Astrocyte of the spinal cord (primary cell): ENCODE measurements at regions not wholly inside any gene's neighbourhood (a gene's known extent, or its start where the extent isn't known, plus 50 kb on each side); places are given as distances from the start of the nearest gene placed in this dataset.
"Not testable (repeated sequence)": the region's sequence is repeated elsewhere in the genome, so short reads cannot be mapped to it uniquely, and the experiment has no call there.

Experiments
- DNase-seq: peaks from one replicate; pipeline ENCODE4 v3.0.0; 2011; ENCODE audit warnings: low read depth, low spot score
- H3K4me3 ChIP-seq: 2 replicates; pipeline ENCODE4 v1.5.1; 2011; ENCODE audit warnings: low read depth, mild to moderate bottlenecking, low read length, moderate library complexity
- in situ Hi-C: cut with HindIII; loops from 2 replicates; pipeline ENCODE4 v1.10.0; 2017; ENCODE audit warnings: low sequenced_read_pairs
- TF ChIP-seq, protein P1 (sequence below): IDR thresholded peaks from 2 replicates; pipeline ENCODE4 v1.5.1; 2012; ENCODE audit warnings: low read depth, mild to moderate bottlenecking, low read length, inconsistent platforms

DNA sequence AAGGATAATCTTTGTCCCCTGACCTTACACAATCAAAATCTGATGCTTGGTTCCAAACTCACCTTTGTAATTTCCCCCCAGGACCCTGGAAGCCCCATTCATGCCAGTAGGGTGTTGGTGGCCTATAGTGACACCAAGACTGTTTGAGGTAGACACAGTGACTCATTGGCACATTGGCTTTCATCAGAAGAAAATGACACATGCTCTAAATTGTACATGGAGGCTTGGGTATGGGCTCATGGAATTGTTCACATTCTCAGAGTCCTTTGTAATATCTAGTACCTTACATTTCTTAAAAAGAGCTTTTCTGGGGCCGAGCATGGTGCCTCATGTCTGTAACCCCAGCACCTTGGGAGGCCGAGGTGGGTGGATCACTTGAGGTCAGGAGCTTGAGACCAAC, 61.2 kb upstream of the LRPPRC start:
- TF ChIP-seq, protein P1, sequence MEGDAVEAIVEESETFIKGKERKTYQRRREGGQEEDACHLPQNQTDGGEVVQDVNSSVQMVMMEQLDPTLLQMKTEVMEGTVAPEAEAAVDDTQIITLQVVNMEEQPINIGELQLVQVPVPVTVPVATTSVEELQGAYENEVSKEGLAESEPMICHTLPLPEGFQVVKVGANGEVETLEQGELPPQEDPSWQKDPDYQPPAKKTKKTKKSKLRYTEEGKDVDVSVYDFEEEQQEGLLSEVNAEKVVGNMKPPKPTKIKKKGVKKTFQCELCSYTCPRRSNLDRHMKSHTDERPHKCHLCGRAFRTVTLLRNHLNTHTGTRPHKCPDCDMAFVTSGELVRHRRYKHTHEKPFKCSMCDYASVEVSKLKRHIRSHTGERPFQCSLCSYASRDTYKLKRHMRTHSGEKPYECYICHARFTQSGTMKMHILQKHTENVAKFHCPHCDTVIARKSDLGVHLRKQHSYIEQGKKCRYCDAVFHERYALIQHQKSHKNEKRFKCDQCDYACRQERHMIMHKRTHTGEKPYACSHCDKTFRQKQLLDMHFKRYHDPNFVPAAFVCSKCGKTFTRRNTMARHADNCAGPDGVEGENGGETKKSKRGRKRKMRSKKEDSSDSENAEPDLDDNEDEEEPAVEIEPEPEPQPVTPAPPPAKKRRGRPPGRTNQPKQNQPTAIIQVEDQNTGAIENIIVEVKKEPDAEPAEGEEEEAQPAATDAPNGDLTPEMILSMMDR = no peak
- no peak for DNase-seq
- in situ Hi-C loops = no loop called here
- H3K4me3 ChIP-seq = no peak overlapping the region

DNA sequence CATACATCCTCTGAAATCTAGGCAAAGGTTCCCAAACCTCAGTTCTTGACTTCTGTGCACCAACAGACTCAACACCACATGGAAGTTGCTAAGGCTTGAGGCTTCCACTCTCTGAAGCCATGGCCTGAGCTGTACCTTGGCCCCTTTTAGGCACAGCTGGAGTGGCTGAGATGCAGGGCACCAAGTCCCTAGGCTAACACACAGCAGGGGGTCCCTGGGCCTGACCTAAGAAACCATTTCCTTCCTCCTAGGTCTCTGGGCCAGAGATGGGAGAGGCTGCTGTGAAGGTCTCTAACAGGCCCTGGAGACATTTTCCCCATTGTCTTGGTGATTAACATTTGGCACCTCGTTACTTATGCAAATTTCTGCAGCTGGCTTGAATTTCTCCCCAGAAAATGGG, 64.5 kb upstream of the LRPPRC start:
- H3K4me3 ChIP-seq, DNase-seq, in situ Hi-C loops: not testable (repeated sequence)

DNA sequence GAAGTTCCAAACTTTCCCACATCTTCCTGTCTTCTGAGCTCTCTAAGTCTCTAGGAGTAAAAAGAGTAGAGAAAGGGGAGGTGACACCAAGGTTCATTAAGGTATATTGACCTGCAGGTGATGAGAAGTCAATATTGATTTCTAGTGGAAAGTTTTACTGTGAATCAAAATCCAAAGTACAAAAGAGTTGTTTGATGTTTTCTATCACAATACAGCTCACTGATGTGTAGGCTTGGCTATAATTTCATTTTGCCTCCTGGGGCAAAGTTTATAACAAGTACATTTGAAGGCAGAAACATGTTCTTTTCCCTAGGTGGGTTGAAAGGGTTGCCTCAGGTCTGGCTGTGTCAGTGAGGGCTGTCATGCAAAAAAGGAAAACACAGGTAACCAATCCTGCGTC, 65.2 kb upstream of the LRPPRC start:
- TF ChIP-seq, protein P1 = no peak
- no peak overlapping the region for H3K4me3 ChIP-seq
- in situ Hi-C loops = no loop called here
- DNase-seq = no peak

DNA sequence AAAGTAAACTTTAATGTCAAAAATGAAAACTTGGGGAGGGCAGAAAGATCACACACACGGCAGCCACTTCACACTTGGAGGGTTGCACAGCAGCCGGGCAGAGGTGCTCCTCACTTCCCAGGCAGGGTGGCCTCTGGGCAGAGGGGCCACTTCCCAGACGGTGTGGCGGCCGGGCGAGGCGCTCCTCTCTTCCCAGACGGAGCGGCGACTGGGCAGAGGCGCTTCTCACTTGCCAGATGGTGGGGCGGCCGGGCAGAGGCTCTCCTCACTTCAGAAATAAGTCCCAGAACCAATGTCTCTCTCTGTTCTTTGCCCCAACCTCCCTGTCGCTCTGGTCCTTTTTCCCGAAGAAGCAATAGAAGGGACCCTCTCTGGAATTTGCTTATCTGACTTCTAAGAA, 65.7 kb upstream of the LRPPRC start:
- TF ChIP-seq, protein P1 = no peak
- in situ Hi-C loops = no loop called here
- no peak overlapping the region for H3K4me3 ChIP-seq
- no peak for DNase-seq

DNA sequence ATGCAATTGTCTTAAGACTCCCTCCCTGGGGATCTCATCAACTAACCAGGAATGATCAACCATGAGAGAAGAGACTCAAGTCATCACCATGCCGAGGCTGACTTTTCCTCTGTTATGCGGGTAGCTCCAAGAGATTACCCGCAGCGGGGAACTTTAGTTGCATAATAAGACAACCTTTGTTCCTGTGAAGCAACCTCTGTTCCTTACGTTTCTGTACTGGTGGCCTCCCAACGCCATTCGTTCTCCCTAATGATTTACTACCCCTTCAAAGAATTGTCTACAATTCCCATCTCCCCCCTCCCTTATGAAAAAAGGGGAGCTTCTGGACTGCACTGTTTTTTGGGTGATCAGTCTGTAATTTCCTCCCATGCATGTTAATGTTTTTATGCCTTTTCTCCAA, 66.1 kb upstream of the LRPPRC start:
- in situ Hi-C loops = no loop called here

DNA sequence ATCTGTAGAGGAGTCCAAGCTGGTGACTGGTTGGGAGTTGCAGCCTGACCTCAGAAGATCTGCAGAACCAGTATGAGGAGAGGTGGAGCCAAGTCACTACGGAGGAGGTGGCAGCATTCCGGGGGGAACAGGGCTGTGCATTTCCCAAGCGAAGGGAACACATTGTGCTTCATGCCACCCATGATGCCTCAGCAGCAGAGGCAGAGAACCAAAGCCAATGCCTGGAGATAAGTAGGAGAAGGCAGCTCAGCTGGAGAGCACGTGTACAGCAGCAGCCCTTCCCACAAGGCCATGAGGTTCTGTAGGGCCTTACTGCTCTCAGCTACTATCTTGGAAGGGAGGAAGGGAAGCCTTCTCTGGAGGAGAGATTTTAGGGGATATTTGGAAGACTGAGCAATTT, 67.2 kb upstream of the LRPPRC start:
- TF ChIP-seq, protein P1 = no peak
- in situ Hi-C loops = no loop called here
- no peak overlapping the region for H3K4me3 ChIP-seq
- DNase-seq = no peak

More for the DNA sequence above, 66.1 kb upstream of the LRPPRC start:
- no peak overlapping the region for H3K4me3 ChIP-seq
- DNase-seq = no peak
- TF ChIP-seq, protein P1 = no peak

DNA sequence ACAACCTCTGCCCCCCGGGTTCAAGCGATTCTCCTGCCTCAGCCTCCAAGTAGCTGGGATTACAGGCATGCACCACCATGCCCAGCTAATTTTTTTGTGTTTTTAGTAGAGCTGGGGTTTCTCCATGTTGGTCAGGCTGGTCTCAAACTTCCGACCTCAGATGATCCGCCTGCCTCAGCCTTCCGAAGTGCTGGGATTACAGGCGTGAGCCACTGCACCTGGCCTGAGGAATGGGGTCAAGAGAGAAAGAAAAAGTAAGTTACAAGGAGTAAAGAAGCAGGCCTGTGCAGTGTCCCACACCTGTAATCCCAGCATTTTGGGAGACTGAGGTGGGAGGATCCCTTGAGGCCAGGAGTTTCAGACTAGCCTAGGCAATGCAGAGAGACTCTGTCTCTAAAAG, 68.5 kb upstream of the LRPPRC start:
- DNase-seq, H3K4me3 ChIP-seq, in situ Hi-C loops: not testable (repeated sequence)

DNA sequence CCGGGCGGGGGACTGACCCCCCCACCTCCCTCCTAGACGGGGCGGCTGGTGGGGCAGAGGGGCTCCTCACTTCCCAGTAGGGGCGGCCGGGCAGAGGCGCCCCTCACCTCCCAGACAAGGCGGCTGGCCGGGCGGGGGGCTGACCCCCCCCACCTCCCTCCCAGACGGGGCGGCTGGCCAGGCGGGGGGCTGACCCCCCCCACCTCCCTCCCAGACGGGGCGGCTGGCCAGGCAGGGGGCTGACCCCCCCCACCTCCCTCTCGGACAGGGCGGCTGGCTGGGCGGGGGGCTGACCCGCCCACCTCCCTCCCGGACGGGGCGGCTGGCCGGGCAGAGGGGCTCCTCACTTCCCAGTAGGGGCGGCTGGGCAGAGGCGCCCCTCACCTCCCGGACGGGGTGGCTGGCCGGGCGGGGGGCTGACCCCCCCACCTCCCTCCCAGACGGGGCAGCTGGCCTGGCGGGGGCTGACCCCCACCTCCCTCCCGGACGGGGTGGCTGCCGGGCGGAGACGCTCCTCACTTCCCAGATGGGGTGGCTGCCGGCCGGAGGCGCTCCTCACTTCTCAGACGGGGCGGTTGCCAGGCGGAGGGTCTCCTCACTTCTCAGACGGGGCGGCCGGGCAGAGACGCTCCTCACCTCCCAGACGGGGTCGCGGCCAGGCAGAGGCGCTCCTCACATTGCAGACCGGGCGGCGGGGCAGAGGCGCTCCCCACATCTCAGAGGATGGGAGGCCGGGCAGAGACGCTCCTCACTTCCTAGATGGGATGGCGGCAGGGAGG, 71.4 kb upstream of the LRPPRC start:
- in situ Hi-C loops, DNase-seq, H3K4me3 ChIP-seq: not testable (repeated sequence)

DNA sequence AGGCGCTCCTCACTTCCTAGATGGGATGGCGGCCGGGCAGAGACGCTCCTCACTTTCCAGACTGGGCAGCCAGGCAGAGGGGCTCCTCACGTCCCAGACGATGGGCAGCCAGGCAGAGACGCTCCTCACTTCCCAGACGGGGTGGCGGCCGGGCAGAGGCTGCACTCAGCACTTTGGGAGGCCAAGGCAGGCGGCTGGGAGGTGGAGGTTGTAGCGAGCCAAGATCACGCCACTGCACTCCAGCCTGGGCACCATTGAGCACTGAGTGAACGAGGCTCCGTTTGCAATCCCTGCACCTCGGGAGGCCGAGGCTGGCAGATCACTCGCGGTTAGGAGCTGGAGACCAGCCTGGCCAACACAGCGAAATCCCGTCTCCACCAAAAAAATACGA, 72.0 kb upstream of the LRPPRC start:
- in situ Hi-C loops = not testable (repeated sequence)

More for the DNA sequence above, 72.0 kb upstream of the LRPPRC start:
- H3K4me3 ChIP-seq, DNase-seq: not testable (repeated sequence)
